ENCODE measurements at regions not wholly inside any gene's neighbourhood (a gene's known extent, or its start where the extent isn't known, plus 50 kb on each side); places are given as distances from the start of the nearest gene placed in this dataset.

DNA sequence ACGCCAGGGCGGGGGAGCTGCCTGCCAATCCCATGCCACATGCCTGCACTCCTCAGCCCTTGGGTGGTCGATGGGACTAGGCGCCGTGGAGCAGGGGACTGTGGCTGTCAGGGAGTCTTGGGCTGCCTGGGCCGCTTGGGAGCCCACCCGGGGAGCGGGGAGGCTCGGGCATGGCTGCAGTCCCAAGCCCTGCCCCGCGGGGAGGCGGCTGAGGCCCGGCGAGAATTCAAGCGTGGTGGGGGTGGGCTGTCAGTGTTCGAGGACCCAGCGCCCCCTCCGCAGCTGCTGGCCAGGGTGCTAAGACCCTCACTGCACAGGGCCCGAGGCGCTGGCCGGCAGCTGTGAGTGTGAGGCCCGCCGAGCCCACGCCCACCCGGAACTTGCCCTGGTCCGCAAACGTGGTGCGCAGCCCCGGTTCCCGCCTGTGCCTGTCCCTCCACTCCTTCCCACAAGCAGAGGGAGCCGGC, 83.2 kb upstream of the DMRTA1 start:
- no peaks in the 10 kb centered on the region for H3K27me3 Mint-ChIP-seq
- no peak overlapping the region for H3K4me2 ChIP-seq (replicated peaks; ENCODE audit: low read depth, low read length, poor library complexity, severe bottlenecking)
- peaks cover 3% of the 10 kb centered on the region for H3K9me3 Mint-ChIP-seq (ENCODE audit: insufficient read depth)
- no peak overlapping the region for H2AFZ ChIP-seq (ENCODE audit: insufficient read depth, low read depth, low read length, poor library complexity, severe bottlenecking)
- no peak overlapping the region for H3K4me3 ChIP-seq (ENCODE audit: control extremely low read depth in 1 of 5, extremely low read depth in 1 of 5, insufficient read depth in 1 of 5, low read depth in 2 of 5, low read length in 4 of 5)
- H3K27ac ChIP-seq (ENCODE audit: low read length in 2 of 2) = no peak overlapping the region
- no peaks in the 10 kb centered on the region for H3K4me1 ChIP-seq (ENCODE audit: control insufficient read depth in 2 of 2, insufficient read depth in 2 of 2, low read length in 2 of 2)
- H3K4me3 Mint-ChIP-seq = no peak overlapping the region
- ATAC-seq (ENCODE audit: low read depth) (no peak), DNase-seq (no peak)
- no peaks in the 10 kb centered on the region for H3K4me1 Mint-ChIP-seq
- intact Hi-C loops (cut with micrococcal nuclease) = no loop called here
- H3K9me3 ChIP-seq (ENCODE audit: control extremely low read depth in 1 of 3, control insufficient read depth in 2 of 3, insufficient read depth in 1 of 3, low read length in 2 of 3) = peaks cover 0 to 9% (median 0%) of the 10 kb centered on the region in 3 donors
- H3K27me3 ChIP-seq (replicated peaks in 1 of 4; ENCODE audit: control extremely low read depth in 1 of 4, control insufficient read depth in 3 of 4, insufficient read depth in 4 of 4, low read length in 3 of 4) = no peaks in the 10 kb centered on the region
- no peaks in the 10 kb centered on the region for H3K79me2 ChIP-seq (ENCODE audit: control insufficient read depth, insufficient read depth, low read length)
- TF ChIP-seq, protein P1, sequence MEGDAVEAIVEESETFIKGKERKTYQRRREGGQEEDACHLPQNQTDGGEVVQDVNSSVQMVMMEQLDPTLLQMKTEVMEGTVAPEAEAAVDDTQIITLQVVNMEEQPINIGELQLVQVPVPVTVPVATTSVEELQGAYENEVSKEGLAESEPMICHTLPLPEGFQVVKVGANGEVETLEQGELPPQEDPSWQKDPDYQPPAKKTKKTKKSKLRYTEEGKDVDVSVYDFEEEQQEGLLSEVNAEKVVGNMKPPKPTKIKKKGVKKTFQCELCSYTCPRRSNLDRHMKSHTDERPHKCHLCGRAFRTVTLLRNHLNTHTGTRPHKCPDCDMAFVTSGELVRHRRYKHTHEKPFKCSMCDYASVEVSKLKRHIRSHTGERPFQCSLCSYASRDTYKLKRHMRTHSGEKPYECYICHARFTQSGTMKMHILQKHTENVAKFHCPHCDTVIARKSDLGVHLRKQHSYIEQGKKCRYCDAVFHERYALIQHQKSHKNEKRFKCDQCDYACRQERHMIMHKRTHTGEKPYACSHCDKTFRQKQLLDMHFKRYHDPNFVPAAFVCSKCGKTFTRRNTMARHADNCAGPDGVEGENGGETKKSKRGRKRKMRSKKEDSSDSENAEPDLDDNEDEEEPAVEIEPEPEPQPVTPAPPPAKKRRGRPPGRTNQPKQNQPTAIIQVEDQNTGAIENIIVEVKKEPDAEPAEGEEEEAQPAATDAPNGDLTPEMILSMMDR (IDR thresholded peaks at IDR 0.05) = no peak
- TF ChIP-seq EZH2 (IDR thresholded peaks at IDR 0.05; ENCODE audit: borderline replicate concordance, insufficient read depth, low read depth, low read length, poor library complexity, severe bottlenecking) = no peak
- no peaks in the 10 kb centered on the region for H3K36me3 ChIP-seq (replicated peaks in 1 of 2; ENCODE audit: control extremely low read depth in 1 of 2, control insufficient read depth in 1 of 2, extremely low read depth in 1 of 2, insufficient read depth in 2 of 2, low read length in 1 of 2)
- WGBS (ENCODE audit: insufficient coverage) = 94% methylated on average over 30 of the region's 31 CpGs
- no peak overlapping the region for H3K9ac ChIP-seq (ENCODE audit: low read length)
- ChIA-PET CTCF (no interaction called here), POLR2A (no interaction called here)
- no peaks in the 10 kb centered on the region for H4K20me1 ChIP-seq (ENCODE audit: control insufficient read depth, insufficient read depth, low read length, poor library complexity, severe bottlenecking)
- no peak overlapping the region for H3K27ac Mint-ChIP-seq

DNA sequence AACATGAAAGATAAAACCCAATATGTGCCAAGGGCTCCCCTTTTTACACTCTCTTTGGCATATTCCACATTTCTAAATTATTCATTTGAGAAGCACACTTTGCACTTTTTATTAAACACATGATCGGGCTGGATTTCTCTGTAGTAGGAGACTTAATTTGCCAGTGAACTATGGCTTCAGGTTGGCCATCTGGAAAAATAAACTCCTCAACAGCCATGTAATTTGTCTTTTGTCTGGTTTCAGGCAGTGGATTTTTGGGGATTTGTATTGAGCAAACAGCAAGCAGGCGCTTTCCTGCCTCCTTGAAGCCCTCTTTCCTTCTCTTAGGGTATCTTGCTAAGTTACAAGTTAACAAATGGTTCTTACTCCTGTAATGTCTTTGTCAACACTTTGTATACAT, 73.0 kb upstream of the DMRTA1 start:
- no peak overlapping the region for H3K4me3 Mint-ChIP-seq
- CTCF ChIA-PET = no interaction called here
- H3K9ac ChIP-seq (ENCODE audit: low read length) = no peak overlapping the region
- H3K79me2 ChIP-seq (ENCODE audit: control insufficient read depth, insufficient read depth, low read length) = no peaks in the 10 kb centered on the region
- POLR2A ChIA-PET = no interaction called here
- no peaks in the 10 kb centered on the region for H4K20me1 ChIP-seq (ENCODE audit: control insufficient read depth, insufficient read depth, low read length, poor library complexity, severe bottlenecking)
- intact Hi-C loops (cut with micrococcal nuclease) = no loop called here
- TF ChIP-seq, protein P1 (IDR thresholded peaks at IDR 0.05) = no peak
- TF ChIP-seq EZH2 (IDR thresholded peaks at IDR 0.05; ENCODE audit: borderline replicate concordance, insufficient read depth, low read depth, low read length, poor library complexity, severe bottlenecking) = no peak
- no CpG with 5 or more reads among the region's 2 CpGs for WGBS (ENCODE audit: insufficient coverage)
- H3K27me3 Mint-ChIP-seq = no peaks in the 10 kb centered on the region
- ATAC-seq (ENCODE audit: low read depth) (no peak), DNase-seq (no peak)
- H3K27me3 ChIP-seq (replicated peaks in 1 of 4; ENCODE audit: control extremely low read depth in 1 of 4, control insufficient read depth in 3 of 4, insufficient read depth in 4 of 4, low read length in 3 of 4) = no peaks in the 10 kb centered on the region
- no peak overlapping the region for H3K4me3 ChIP-seq (ENCODE audit: control extremely low read depth in 1 of 5, extremely low read depth in 1 of 5, insufficient read depth in 1 of 5, low read depth in 2 of 5, low read length in 4 of 5)
- no peaks in the 10 kb centered on the region for H3K36me3 ChIP-seq (replicated peaks in 1 of 2; ENCODE audit: control extremely low read depth in 1 of 2, control insufficient read depth in 1 of 2, extremely low read depth in 1 of 2, insufficient read depth in 2 of 2, low read length in 1 of 2)
- H3K27ac Mint-ChIP-seq = no peak overlapping the region
- peaks cover 3% of the 10 kb centered on the region for H3K9me3 Mint-ChIP-seq (ENCODE audit: insufficient read depth)
- no peaks in the 10 kb centered on the region for H3K4me1 Mint-ChIP-seq
- H3K27ac ChIP-seq (ENCODE audit: low read length in 2 of 2) = no peak overlapping the region
- H3K4me2 ChIP-seq (replicated peaks; ENCODE audit: low read depth, low read length, poor library complexity, severe bottlenecking) = no peak overlapping the region
- no peaks in the 10 kb centered on the region for H3K4me1 ChIP-seq (ENCODE audit: control insufficient read depth in 2 of 2, insufficient read depth in 2 of 2, low read length in 2 of 2)
- H2AFZ ChIP-seq (ENCODE audit: insufficient read depth, low read depth, low read length, poor library complexity, severe bottlenecking) = no peak overlapping the region
- H3K9me3 ChIP-seq (ENCODE audit: control extremely low read depth in 1 of 3, control insufficient read depth in 2 of 3, insufficient read depth in 1 of 3, low read length in 2 of 3) = no peaks in the 10 kb centered on the region
